Erythroblast (primary cell): ENCODE measurements at regions not wholly inside any gene's neighbourhood (a gene's known extent, or its start where the extent isn't known, plus 50 kb on each side); places are given as distances from the start of the nearest gene placed in this dataset.

Source experiments
- GATA1 ChIP-seq: IDR thresholded peaks from 2 replicates; pipeline ENCODE4 v1.6.1; 2011; ENCODE audit warnings: low read depth, mild to moderate bottlenecking, control low read depth, low read length, moderate library complexity
- POLR2A ChIP-seq: IDR thresholded peaks from 2 replicates; pipeline ENCODE4 v1.6.1; 2011; ENCODE audit warnings: mild to moderate bottlenecking, low read length

GRCh38 chr2:8000870-8001269 is 681.0 kb upstream of the ID2 start:
- no peak for TF ChIP-seq POLR2A
- TF ChIP-seq GATA1 = no peak
